Keratinocyte (primary cell): ENCODE measurements at regions not wholly inside any gene's neighbourhood (a gene's known extent, or its start where the extent isn't known, plus 50 kb on each side); places are given as distances from the start of the nearest gene placed in this dataset.

Experiments used
- EZH2 ChIP-seq: IDR thresholded peaks from one replicate; pipeline ENCODE4 v1.6.1; 2012; ENCODE audit warnings: inconsistent platforms, mild to moderate bottlenecking, low read length, moderate library complexity
- TF ChIP-seq, protein P1 (sequence below), 3 experiments: IDR thresholded peaks in 1 of 3; conservative IDR thresholded peaks in 1 of 3; optimal IDR thresholded peaks in 1 of 3; 2 replicates in 2 of 3; 3 replicates in 1 of 3; pipeline versions ENCODE3 to v1.5.1; 2011; ENCODE audit warnings: low read length in 3 of 3, mild to moderate bottlenecking in 3 of 3, moderate library complexity in 2 of 3, control low read depth in 1 of 3, inconsistent platforms in 1 of 3; ENCODE audit not compliant: insufficient read depth in 2 of 3; ENCODE audit errors: extremely low read depth in 1 of 3

DNA sequence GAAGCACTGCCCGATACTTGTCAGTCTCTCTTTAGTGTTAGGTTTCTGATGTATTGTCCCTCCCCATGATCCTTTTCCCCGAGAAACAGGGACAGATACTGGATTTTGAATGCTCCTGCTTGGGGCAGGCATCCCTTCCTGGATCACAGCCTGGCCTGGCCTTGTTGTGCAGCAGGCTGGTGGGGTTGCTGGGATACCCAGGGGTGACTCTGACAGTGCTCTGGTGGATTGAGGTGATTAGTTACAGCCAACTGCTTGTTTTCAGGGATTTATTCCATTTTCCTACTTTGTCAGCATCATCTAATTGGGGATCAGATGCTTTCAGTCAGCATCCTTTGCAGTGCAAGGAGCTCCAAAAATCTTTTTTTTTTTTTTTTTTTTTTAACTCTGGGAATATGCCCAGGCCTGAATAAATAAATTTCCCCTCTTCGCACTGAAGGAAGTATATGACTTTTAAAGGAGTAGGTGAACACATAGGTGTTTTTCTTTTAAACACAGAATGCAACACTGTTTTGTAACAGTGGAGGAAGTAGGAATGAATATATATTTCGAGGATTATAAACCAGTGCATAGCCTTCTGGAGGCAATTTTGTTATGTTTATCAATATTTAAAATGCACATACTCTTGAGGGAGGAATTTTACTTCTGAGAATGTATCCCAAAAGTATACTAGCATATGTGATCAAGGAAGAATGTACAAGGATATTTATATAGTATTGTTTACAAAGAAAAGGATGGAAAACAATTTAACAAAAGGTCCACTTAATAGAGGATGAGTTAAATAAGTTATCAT lies 127.3 kb upstream of the ELL2 start:
- TF ChIP-seq, protein P1, sequence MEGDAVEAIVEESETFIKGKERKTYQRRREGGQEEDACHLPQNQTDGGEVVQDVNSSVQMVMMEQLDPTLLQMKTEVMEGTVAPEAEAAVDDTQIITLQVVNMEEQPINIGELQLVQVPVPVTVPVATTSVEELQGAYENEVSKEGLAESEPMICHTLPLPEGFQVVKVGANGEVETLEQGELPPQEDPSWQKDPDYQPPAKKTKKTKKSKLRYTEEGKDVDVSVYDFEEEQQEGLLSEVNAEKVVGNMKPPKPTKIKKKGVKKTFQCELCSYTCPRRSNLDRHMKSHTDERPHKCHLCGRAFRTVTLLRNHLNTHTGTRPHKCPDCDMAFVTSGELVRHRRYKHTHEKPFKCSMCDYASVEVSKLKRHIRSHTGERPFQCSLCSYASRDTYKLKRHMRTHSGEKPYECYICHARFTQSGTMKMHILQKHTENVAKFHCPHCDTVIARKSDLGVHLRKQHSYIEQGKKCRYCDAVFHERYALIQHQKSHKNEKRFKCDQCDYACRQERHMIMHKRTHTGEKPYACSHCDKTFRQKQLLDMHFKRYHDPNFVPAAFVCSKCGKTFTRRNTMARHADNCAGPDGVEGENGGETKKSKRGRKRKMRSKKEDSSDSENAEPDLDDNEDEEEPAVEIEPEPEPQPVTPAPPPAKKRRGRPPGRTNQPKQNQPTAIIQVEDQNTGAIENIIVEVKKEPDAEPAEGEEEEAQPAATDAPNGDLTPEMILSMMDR (optimal IDR thresholded peaks at IDR 0.05 in 1 of 3, IDR thresholded peaks at IDR 0.05 in 1 of 3, conservative IDR thresholded peaks at IDR 0.05 in 1 of 3; ENCODE audit: extremely low read depth in 1 of 3, insufficient read depth in 2 of 3, low read length in 3 of 3): no peak
- TF ChIP-seq EZH2: no peak
